Neural cell (in vitro differentiated cells): ENCODE measurements at regions not wholly inside any gene's neighbourhood (a gene's known extent, or its start where the extent isn't known, plus 50 kb on each side); places are given as distances from the start of the nearest gene placed in this dataset.
A peak's percentile ranks its signal among the peaks of the same experiment; 100 is the strongest.

Source experiments
- H2AFZ ChIP-seq: fragments of 200-600, 300-800 bp; sonication (generic), shearing (Covaris generic); 2 replicates; pipeline ENCODE4 v1.6.0; 2014; ENCODE audit warnings: low read depth, mild to moderate bottlenecking, antibody characterized with exemption, low read length, moderate library complexity
- H3F3A ChIP-seq: fragments of 200-600 bp; shearing (Covaris generic); 2 replicates; pipeline ENCODE4 v1.6.1; 2016; ENCODE audit warnings: mild to moderate bottlenecking, moderate library complexity, mixed read lengths, antibody characterized with exemption, low read length; ENCODE audit not compliant: insufficient read depth, poor library complexity, severe bottlenecking
- H3K27ac ChIP-seq: fragments of 200-600, 300-800 bp; sonication (generic), shearing (Covaris generic); 2 replicates; pipeline ENCODE4 v1.5.1; 2014; ENCODE audit warnings: mild to moderate bottlenecking, low read length, moderate library complexity
- H3K27me3 ChIP-seq: fragments of 300-800, 200-600 bp; sonication (generic), shearing (Covaris generic); 2 replicates; pipeline ENCODE4 v1.6.0; 2014; ENCODE audit warnings: mild to moderate bottlenecking, low read depth, low read length, moderate library complexity; ENCODE audit not compliant: insufficient read depth
- H3K36me3 ChIP-seq: fragments of 300-800, 200-600 bp; sonication (generic), shearing (Covaris generic); 2 replicates; pipeline ENCODE4 v1.5.1; 2014; ENCODE audit warnings: mild to moderate bottlenecking, antibody characterized with exemption, low read length, moderate library complexity; ENCODE audit not compliant: insufficient read depth
- H3K4me2 ChIP-seq: fragments of 300-800, 200-600 bp; sonication (generic), shearing (Covaris generic); 2 replicates; pipeline ENCODE4 v1.6.0; 2014; ENCODE audit warnings: mild to moderate bottlenecking, low read length
- H3K4me3 ChIP-seq: fragments of 300-800, 200-600 bp; sonication (generic), shearing (Covaris generic); 2 replicates; pipeline ENCODE4 v1.5.1; 2014; ENCODE audit warnings: mild to moderate bottlenecking, low read length, moderate library complexity
- H3K79me2 ChIP-seq: fragments of 200-600 bp; shearing (Covaris generic); replicated peaks from 2 replicates; pipeline ENCODE4 v1.6.0; 2014; ENCODE audit warnings: mild to moderate bottlenecking, low read length, moderate library complexity; ENCODE audit not compliant: insufficient read depth
- H3K9ac ChIP-seq: fragments of 300-800, 200-600 bp; sonication (generic), shearing (Covaris generic); 2 replicates; pipeline ENCODE4 v1.6.1; 2016; ENCODE audit warnings: mild to moderate bottlenecking, low read length, mixed read lengths
- H3K9me2 ChIP-seq: fragments of 200-600 bp; shearing (Covaris generic); 2 replicates; pipeline ENCODE4 v1.6.1; 2016; ENCODE audit warnings: mild to moderate bottlenecking, low read length, mixed read lengths; ENCODE audit not compliant: insufficient read depth
- H3K9me3 ChIP-seq: fragments of 200-600, 300-800 bp; sonication (generic), shearing (Covaris generic); 2 replicates; pipeline ENCODE4 v1.6.1; 2016; ENCODE audit warnings: mild to moderate bottlenecking, mixed run types, low read length, moderate library complexity, mixed read lengths
- H4K20me1 ChIP-seq: fragments of 200-600 bp; shearing (Covaris generic); 2 replicates; pipeline ENCODE4 v1.6.1; 2016; ENCODE audit warnings: mild to moderate bottlenecking, mixed run types; ENCODE audit not compliant: insufficient read depth
- CTCF ChIP-seq: fragments of 450-650 bp; IDR thresholded peaks from 2 replicates; pipeline ENCODE4 v1.5.1; 2014; ENCODE audit warnings: antibody characterized with exemption, mild to moderate bottlenecking, moderate library complexity; ENCODE audit not compliant: poor library complexity, severe bottlenecking
- EP300 ChIP-seq: fragments of 450-650 bp; conservative IDR thresholded peaks from 2 replicates; pipeline ENCODE4 v1.6.1; 2014; ENCODE audit warnings: antibody characterized with exemption, mild to moderate bottlenecking, moderate library complexity; ENCODE audit not compliant: poor library complexity, severe bottlenecking
- EZH2 ChIP-seq: fragments of 200-600, 300-800 bp; shearing (Covaris generic), sonication (generic); IDR thresholded peaks from 2 replicates; pipeline ENCODE4 v1.6.1; 2014; ENCODE audit warnings: antibody characterized with exemption, low read length, borderline replicate concordance, mild to moderate bottlenecking; ENCODE audit not compliant: insufficient read depth, poor library complexity, severe bottlenecking
- MXI1 ChIP-seq: fragments of 450-650 bp; conservative IDR thresholded peaks from 2 replicates; pipeline ENCODE4 v1.6.1; 2014; ENCODE audit warnings: antibody characterized with exemption, mild to moderate bottlenecking; ENCODE audit not compliant: poor library complexity, severe bottlenecking
- POLR2AphosphoS5 ChIP-seq: IDR thresholded peaks from 2 replicates; pipeline ENCODE4 v1.6.1; 2012
- RAD21 ChIP-seq: fragments of 450-650 bp; conservative IDR thresholded peaks from 2 replicates; pipeline ENCODE4 v1.6.1; 2014; ENCODE audit warnings: antibody characterized with exemption, mild to moderate bottlenecking, moderate library complexity
- REST ChIP-seq: IDR thresholded peaks from 2 replicates; pipeline ENCODE4 v1.6.1; 2012; ENCODE audit warnings: borderline replicate concordance
- SMC3 ChIP-seq: fragments of 450-650 bp; conservative IDR thresholded peaks from 2 replicates; pipeline ENCODE4 v1.6.1; 2014; ENCODE audit warnings: antibody characterized with exemption, mild to moderate bottlenecking, moderate library complexity; ENCODE audit not compliant: poor library complexity
- TAF1 ChIP-seq: IDR thresholded peaks from 2 replicates; pipeline ENCODE4 v1.6.1; 2012; ENCODE audit warnings: low read depth

- Histone ChIP-seq H3K4me3 (no peak overlapping the region), H3K4me2 (no peak overlapping the region), H3K27me3 (peaks cover 3% of the 10 kb centered on the region), H3K36me3 (no peaks in the 10 kb centered on the region), H3F3A (peaks cover 4% of the 10 kb centered on the region), H4K20me1 (no peaks in the 10 kb centered on the region), H2AFZ (no peak overlapping the region), H3K27ac (no peak overlapping the region), H3K79me2 (no peaks in the 10 kb centered on the region), H3K9me3 (no peaks in the 10 kb centered on the region), H3K9ac (no peak overlapping the region), H3K9me2 (no peaks in the 10 kb centered on the region)
- TF ChIP-seq CTCF = no peak
- no peak for TF ChIP-seq TAF1
- TF ChIP-seq POLR2AphosphoS5 = no peak
- TF ChIP-seq MXI1 = no peak
- no peak for TF ChIP-seq SMC3
- TF ChIP-seq RAD21 = no peak
- no peak for TF ChIP-seq EP300
- TF ChIP-seq REST = no peak
- no peak for TF ChIP-seq EZH2
Measured at GRCh38 chr2:9140645-9141044, 66.0 kb upstream of the ASAP2 start.

GRCh38 chr2:9139491-9140443, 66.8 kb upstream of the ASAP2 start:
- Histone ChIP-seq H3K9ac (no peak overlapping the region), H3F3A (peaks cover 4% of the 10 kb centered on the region), H3K4me2 (no peak overlapping the region), H3K36me3 (no peaks in the 10 kb centered on the region), H3K27ac (no peak overlapping the region), H3K9me3 (no peaks in the 10 kb centered on the region), H2AFZ (no peak overlapping the region), H3K79me2 (no peaks in the 10 kb centered on the region), H3K9me2 (no peaks in the 10 kb centered on the region), H3K27me3 (peaks cover 3% of the 10 kb centered on the region), H3K4me3 (no peak overlapping the region), H4K20me1 (no peaks in the 10 kb centered on the region)
- peak; percentile 84 for TF ChIP-seq RAD21
- TF ChIP-seq CTCF = peak; percentile 88
- TF ChIP-seq EZH2 = no peak
- TF ChIP-seq SMC3 = peak; percentile 91
